C4-2B (cell line): ENCODE measurements at regions not wholly inside any gene's neighbourhood (a gene's known extent, or its start where the extent isn't known, plus 50 kb on each side); places are given as distances from the start of the nearest gene placed in this dataset.

Experiments
- H3K27ac ChIP-seq: fragments of 450-650 bp; 2 replicates; pipeline ENCODE4 v1.5.1; 2017
- ZFX ChIP-seq: fragments of 450-650 bp; IDR thresholded peaks from 2 replicates; pipeline ENCODE4 v1.6.1; 2017
- TF ChIP-seq, protein P1 (sequence below): fragments of 450-650 bp; conservative IDR thresholded peaks from 2 replicates; pipeline ENCODE4 v1.5.1; 2017; ENCODE audit warnings: mild to moderate bottlenecking

DNA sequence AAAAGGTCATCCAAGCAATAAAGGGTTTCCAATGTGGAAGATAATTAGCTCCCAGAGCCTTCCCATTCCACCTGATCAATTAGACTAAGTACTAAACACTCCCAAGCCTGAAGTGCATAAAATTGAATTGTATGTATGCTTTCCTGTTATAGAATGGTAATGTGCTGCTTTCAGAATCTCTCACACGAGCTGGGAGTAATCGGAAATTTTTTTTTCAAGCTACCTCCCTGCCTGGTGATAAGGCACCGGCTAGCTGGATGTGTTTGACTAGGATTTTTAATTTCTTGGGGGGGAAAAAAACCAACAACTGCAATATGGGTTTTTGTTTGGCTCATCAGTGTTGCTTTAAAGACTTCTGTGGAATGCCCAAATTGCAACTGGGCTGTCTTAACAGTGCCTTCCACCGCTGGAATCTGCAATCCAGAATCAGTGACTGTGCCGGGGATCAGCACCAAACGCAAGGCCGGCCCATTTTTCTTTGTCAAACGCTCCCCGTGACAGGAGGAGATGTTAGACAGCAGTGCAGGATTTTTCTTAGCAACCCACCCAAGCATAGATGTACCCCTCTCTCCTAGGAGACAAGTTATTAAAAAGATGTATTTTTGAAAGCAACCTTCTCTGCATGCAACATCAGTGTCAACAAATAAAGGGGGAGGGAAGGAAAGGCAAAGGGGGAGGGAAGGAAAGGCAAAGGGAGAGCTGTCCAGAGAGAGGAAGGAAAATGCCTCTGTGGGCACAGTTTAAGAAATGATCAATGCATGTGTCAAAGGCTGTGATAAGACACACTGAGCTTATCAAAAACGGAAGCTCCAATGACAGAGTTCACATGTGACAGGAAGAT, 387.2 kb downstream of the NPIPA8 start:
- TF ChIP-seq ZFX: no peak
- TF ChIP-seq, protein P1, sequence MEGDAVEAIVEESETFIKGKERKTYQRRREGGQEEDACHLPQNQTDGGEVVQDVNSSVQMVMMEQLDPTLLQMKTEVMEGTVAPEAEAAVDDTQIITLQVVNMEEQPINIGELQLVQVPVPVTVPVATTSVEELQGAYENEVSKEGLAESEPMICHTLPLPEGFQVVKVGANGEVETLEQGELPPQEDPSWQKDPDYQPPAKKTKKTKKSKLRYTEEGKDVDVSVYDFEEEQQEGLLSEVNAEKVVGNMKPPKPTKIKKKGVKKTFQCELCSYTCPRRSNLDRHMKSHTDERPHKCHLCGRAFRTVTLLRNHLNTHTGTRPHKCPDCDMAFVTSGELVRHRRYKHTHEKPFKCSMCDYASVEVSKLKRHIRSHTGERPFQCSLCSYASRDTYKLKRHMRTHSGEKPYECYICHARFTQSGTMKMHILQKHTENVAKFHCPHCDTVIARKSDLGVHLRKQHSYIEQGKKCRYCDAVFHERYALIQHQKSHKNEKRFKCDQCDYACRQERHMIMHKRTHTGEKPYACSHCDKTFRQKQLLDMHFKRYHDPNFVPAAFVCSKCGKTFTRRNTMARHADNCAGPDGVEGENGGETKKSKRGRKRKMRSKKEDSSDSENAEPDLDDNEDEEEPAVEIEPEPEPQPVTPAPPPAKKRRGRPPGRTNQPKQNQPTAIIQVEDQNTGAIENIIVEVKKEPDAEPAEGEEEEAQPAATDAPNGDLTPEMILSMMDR: no peak
- H3K27ac ChIP-seq: no peak overlapping the region

DNA sequence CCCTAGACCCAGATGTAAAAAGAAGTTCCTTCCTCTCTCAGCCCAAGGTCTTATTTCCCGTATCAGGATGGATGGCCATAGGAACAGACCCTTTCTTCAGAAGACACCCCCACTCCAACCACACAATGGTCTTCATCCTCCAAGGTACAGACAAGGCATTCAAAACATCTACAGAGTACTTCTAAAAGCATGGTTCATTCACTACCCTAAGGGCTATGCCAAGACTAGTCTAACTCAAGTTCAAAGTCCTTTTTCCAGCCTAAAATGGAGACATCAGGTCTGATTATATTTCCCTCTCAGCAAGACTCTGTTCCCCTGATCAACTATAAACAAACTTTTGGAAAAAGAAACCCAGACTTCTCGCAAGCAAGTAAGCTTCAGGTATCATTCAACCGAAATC, 388.9 kb downstream of the NPIPA8 start:
- no peak overlapping the region for H3K27ac ChIP-seq
- no peak for TF ChIP-seq ZFX
- TF ChIP-seq, protein P1: no peak

DNA sequence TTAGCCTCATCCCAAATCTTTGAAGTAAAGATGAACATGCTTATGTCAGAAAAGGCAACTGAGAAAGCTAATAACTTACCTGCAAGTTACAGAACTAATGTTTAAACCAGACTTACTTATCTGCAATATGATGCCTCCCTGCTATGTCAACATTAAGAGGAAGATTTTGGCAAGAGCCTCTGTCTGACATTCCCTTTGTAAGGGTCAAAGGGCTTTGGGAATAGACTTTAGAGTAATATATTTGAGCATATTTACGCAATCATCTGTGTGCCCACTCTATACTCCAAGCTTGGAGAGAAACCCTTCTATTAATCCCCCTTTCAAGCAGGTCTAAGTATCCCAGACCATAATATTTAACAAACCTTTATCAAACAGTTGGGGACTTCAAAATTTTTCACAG, 389.4 kb downstream of the NPIPA8 start:
- TF ChIP-seq, protein P1: no peak
- no peak for TF ChIP-seq ZFX
- no peak overlapping the region for H3K27ac ChIP-seq

- no peak overlapping the region for H3K27ac ChIP-seq
- TF ChIP-seq, protein P1: no peak
- TF ChIP-seq ZFX: no peak
These were observed 391.4 kb downstream of the NPIPA8 start for GRCh38 chr16:17945080-17945601.

GRCh38 chr16:17944345-17944744, 392.2 kb downstream of the NPIPA8 start:
- TF ChIP-seq, protein P1: no peak
- no peak for TF ChIP-seq ZFX
- H3K27ac ChIP-seq: no peak overlapping the region

- no peak overlapping the region for H3K27ac ChIP-seq
- TF ChIP-seq, protein P1: no peak
- no peak for TF ChIP-seq ZFX
These were observed 394.5 kb downstream of the NPIPA8 start for GRCh38 chr16:17942067-17942466.

GRCh38 chr16:17940584-17941364, 395.8 kb downstream of the NPIPA8 start:
- TF ChIP-seq, protein P1: no peak
- TF ChIP-seq ZFX: no peak
- no peak overlapping the region for H3K27ac ChIP-seq
